Mesenteric fat pad (tissue), 1 donor: ENCODE measurements at regions not wholly inside any gene's neighbourhood (a gene's known extent, or its start where the extent isn't known, plus 50 kb on each side); places are given as distances from the start of the nearest gene placed in this dataset.
"Not testable (repeated sequence)": the region's sequence is repeated elsewhere in the genome, so short reads cannot be mapped to it uniquely, and the experiment has no call there.

Source experiments
- DNase-seq: peaks from one replicate; pipeline ENCODE4 v3.0.0-alpha.2; 2020; ENCODE audit warnings: low spot score
- donor health status: DM: yes; HTN: yes; CAD: no.

DNA sequence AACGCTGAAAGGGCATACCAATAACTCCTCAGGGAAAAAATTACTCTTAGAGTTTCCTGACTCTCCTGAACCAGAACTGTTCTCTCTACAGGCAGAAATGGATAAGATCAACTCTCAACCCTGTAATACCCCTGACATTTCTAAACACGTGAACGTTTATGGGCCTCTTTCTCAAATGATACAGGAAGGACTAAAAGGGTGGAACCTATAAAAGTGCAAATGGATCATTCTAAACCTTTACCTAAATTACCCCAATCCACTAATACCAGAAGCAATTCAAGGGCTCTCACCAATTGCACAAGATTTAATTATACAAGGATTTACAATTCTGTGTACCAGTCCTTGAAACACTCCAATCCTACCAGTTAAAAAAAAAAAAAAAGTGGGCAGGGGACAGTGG, 98.0 kb upstream of the FAM174B start:
- DNase-seq, result no peak

DNA sequence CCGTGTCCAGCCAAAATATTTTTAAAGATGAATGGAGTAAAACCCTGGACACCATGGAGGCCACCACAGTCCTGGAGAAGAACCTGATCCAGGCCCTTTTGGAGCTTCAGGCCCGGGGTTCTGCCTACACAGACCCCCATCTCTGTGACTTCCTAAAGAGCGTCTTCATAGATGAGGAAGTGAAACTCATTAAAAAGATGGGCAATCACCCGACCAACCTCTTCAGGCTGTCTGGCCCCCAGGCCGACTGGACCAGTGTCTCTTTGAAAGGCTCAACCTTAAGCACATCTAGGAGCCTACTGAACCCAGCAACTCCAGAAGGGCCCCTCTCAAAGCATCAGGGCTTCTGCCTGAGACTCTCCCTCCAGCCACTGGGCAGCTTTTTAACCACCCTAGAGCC, 107.9 kb upstream of the FAM174B start:
- no peak for DNase-seq

DNA sequence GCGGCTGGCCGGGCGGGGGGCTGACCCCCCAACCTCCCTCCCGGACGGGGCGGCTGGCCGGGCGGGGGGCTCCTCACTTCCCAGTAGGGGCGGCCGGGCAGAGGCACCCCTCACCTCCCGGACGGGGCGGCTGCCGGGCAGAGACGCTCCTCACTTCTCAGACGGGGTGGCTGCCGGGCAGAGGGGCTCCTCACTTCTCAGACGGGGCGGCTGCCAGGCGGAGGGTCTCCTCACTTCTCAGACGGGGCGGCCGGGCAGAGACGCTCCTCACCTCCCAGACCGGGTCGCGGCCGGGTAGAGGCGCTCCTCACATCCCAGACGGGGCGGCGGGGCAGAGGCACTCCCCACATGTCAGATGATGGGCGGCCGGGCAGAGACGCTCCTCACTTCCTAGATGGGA, 112.6 kb upstream of the FAM174B start:
- not testable (repeated sequence) for DNase-seq

DNA sequence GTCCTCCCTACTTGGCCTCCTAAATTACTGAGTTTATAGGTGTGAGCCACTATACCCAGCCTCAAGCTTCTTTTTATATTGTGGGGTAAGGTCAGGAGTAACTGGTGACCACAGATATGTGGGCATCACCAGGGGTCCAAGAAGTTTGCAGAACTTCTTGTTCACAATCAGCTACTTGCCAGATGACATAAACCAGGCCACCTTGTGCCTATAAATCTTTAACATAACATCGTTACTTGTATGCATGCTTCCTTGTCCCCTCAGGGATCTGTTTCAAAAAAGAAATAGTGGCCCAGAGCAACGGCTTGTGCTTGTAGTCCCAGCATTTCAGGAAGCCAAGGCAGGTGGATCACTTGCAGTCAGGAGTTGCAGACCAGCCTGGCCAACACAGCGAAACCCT, 115.1 kb upstream of the FAM174B start:
- DNase-seq, result no peak

DNA sequence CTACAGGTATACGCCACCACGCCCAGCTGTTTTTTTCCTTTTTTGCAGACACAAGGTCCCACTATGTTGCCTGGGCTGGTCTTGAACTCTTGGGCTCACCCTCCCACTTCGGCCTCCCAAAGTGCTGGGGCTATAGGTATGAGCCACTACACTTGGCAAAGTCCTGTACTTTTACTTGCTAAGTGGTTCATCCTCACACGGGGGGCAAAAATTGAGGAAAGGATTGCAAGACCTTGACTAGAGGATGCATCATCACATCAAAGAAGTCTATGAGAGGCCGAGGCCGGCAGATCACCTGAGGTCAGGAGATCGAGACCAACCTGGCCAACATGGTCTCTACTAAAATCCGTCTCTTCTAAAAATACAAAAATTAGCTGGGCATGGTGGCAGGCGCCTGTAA, 116.5 kb upstream of the FAM174B start:
- DNase-seq, result peak; percentile 62

DNA sequence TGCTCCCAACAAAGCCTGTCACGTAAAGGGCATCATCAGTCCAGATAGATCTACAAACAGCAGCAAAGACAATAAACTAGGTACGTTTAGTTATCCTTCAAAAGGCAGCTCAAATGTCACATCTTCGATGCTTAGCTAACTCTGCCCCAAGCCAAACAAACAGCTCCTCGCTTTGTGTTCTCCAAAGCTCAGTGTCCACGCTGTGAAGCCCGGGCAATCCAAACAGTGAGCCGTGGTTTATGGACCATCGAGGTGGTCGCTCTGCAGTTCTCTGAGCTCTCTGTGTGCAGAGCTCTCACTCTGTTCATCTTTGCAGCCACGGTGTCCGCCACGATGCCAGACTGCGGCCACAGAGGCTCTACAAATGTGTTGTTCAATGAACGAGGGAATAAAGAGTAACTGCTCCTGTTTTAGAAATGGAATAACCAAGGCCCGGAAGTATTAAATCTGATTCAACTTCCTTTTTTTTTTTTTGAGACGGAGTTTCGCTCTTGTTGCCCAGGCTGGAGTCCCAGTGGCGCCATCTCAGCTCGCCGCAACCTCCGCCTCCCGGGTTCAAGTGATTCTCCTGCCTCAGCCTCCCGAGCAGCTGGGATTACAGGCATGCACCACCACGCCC, 117.2 kb upstream of the FAM174B start:
- peak; percentile 60 for DNase-seq

DNA sequence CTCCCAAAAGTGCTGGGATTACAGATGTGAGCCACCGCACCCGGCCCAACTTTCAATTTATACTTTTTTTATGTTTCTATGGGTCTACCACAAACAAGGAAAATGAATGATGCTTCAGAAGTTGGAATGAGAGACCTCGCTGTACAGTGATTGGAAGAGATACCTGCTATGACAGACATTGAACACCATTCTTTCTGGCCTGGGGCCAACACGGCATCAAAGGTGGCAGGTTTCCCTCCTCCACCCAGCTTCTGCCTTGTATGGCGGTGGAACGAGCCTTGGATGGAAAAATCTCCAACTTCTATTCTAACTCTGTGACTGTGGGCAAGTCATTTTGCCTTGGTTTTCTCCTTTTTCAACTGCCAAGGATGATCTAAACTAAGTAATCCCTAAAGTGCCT, 117.8 kb upstream of the FAM174B start:
- DNase-seq, result peak; percentile 33

DNA sequence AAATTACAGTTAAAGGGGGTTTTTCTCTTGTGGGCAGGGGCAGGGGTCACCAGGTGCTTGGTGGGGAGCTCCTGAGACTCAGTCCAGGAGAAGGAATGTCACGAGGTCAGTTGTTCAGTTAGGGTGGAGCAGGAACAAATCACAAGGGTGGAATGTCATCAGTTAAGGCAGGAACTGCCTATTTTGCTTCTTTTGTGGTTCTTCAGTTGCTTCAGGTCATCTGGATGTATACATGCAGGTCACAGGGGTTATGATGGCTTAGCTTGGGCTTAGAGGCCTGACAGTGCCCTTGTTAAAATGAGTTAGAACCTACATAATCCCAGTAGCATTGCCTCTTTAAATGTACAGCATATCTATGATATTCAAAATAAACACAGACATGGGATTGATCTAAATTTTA, 120.2 kb upstream of the CHD2 start:
- DNase-seq, result no peak

DNA sequence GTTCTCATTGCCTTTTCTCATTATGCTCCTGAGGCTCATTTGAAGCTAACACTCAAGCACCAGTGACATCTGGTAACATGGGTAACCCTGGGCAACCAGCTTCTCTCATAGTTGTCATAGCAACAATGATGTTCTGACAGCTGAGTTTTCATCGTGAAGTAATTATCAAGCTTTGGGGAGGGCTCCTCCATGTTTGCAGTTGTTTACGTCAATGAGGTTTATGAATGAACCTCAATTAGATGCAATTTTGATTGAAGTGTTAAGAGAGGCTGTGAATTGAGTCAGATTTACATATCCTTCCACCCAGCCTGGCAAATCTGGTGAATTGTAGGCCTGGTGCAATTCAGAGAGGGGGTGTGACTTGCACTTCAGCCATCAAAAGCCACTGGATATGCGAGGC, 119.3 kb upstream of the CHD2 start:
- DNase-seq, result no peak

DNA sequence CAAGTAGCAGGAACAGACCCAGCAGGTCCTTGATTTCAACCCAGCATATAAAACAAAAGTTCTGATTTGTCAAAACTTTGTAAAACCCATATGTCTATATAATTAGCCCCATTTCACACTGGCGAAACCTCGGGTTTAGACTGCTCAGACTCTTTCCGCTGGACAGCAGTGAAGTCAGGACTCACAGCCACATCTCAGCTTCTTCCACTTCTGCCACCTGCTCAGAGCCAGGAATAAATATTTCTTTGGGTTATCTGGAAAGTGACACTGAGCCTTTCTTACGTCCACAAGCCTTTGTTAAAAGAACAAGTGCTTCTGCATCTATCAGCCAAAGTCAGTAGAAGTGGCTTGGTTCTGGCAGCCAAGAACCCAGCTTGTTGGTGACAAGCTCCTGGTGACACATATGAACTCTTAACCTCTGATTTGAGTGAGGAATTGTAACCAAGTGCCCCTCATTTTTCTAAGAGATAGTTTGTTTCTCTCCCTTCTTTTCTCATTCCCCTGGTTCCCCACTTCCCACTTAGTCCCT, 118.1 kb upstream of the CHD2 start:
- no peak for DNase-seq

DNA sequence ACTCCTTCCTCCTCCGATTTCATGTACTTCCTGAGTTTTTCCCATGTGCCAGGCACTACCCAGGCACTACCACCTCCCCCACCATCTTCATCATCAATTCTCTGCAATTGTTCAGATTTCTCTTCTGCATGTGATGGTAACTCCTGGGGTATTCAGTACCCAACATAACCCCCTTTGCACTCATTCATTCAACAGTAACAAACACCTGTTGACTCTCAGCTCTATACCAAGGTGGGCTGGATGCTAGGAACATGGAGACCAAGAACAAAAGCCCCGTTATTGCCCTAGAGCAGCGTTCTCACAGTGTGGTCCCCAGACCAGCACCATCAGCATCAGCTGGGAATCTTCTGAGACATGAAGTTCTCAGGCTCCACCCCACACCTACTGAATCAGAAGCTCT, 113.0 kb upstream of the CHD2 start:
- no peak for DNase-seq

DNA sequence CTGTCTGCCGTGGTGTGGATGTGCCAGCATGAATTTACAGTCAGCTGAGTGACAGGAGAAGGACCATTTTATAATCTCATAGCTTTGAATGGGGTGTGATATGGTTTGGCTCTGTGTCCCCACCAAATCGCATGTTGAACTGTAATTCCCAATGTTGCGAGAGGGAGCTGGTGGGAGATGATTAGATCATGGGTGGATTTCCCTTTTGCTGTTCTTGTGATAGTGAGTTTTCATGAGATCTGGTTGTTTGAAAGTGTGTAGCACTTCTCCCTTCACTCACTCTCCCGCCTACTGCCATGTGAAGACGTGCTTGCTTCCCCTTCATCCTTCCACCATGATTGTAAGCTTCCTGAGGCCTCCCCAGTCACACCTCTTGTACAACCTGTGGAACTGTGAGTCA, 111.9 kb upstream of the CHD2 start:
- DNase-seq, result no peak

DNA sequence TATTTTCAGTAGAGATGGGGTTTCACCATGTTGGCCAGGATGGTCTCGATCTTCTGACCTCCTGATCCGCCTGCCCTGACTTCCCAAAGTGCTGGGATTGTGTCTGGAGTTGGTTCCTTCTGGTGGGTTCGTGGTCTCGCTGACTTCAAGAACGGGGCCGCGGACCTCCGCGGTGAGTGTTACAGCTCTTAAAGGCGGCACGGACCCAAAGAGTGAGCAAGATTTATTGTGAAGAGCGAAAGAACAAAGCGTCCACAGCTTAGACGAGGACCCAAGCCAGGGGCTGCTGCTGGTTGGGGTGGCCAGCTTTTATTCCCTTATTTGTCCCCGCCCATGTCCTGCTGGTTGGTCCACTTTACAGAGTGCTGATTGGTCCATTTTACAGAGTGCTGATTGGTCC, 111.3 kb upstream of the CHD2 start:
- peak; percentile 49 for DNase-seq

DNA sequence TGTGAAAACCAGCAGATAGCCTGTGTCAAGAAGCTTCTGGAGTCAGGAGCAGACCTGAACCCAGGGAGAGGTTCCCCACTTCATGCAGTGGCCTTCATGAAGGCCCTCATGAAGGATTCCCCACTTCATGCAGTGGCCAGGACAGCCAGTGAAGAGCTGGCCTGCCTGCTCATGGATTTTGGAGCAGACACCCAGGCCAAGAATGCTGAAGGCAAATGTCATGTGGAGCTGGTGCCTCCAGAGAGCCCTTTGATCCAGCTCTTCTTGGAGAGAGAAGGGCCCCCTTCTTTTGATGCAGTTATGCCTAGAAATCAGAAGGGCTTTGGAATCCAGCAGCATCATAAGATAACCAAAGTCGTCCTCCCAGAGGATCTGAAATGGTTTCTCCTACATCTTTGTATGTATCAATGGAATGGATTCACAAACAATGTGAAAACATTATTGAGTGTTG, 103.9 kb upstream of the CHD2 start:
- DNase-seq, result peak; percentile 74

DNA sequence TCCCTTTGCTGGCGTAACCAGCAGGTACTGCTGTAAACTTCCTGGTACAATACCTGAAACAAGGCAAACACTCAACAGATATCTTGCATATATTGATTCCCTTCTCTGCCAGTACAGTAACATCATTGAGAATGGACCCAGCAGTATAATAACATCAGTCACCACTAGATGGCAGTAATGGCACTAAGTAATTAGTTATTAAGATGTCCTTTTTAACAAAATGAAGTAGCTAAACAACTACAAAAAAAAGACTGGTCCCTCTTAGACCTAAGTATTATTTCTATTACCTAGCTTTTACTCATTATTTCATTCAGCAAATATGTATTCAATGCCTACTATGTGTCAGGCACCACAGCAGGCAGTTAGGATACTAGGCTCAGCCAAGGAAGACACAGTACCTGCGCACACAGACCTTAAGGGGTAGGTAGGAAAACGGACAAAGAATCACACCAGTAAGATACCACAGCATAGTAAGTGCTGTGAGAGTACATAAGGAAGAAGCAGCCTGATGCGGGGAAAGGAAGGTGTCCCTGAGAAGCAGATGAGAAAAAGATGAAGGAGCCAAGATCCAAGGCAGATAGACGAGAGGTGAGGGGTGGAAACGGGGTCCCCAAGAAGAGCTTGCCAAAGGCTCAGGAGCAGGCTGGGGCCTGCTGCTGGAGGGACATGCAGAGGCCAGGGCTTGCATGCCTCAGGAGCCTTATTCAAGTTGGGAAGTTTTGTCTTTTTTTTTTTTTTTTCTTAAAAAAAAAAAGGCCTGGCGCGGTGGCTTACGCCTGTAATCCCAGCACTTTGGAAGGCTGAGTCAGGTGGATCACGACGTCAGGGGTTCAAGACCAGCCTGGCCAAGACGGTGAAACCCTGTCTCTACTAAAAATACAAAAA, 102.7 kb upstream of the CHD2 start:
- DNase-seq, result no peak

DNA sequence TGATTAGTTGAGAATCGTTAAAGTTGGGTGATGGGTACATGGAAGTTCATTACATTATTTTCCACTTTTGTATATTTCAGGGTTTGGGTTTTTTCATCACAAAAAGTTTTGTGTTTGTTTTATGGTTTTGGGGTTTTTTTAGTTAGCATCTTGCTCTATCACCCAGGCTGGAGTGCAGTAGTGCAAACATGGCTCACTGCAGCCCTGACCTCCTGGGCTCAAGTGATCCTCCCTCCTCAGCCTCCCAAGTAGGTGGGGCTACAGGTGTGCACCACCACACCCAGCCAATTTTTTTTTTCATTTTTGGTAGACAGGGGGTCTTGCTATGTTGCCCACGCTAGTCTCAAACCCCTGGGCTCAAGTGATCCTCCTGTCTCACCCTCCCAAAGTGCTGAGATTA, 100.1 kb upstream of the CHD2 start:
- no peak for DNase-seq

DNA sequence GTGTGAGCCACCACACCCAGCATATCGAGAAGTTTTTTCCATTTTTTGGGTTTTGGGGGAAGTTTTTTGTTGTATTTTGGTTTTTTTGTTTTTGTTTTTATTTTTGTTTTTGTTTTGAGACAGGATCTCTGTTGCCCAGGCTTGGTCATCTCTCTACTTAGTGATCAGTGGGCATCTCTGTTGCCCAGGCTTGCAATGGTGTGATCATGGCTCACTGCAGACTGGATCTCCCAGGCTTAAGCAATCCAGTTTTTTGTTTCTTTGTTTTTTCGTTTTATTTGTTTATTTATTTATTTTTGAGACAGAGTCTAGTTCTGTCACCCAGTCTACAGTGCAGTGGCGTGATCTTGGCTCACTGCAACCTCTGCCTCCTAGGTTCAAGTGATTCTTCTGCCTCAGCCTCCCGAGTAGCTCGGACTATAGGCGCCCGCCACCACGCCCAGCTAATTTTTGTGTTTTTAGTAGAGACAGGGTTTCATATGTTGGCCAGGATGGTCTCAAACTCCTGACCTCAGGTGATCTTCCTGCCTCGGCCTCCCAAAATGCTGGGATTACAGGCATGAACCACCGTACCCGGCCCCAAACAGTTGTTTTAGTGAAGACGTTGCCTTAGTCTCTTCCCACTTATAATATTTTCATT, 99.6 kb upstream of the CHD2 start:
- DNase-seq, result not testable (repeated sequence)

DNA sequence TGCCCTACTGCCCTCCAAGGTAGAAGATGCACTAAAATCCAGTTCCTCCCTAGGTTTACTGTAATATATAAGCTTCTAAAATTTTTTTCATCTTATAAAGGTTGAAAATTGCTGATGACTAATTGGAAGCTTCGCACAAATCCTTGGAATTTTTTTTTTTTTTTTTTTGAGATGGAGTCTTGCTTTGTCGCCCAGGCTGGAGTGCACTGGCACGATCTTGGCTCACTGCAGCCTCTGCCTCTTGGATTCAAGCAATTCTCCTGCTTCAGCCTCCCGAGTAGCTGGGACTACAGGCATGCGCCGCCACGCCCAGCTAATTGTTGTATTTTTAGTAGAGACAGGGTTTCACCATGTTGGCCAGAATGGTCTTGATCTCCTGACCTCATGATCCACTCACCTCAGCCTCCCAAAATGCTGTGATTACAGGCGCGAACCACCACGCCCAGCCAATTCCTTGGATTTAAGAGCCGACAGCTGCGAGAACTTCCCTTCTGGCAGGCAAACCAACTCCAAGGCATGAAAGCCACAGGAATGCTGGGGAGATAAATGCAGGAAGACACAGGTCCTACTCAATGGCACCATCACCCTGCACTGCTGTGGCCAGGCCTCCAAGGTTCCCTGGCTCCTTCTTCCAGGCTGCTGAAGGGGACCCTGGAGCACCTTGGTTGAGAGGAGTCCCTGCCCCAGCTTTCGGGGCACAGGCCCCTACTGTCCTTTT, 98.9 kb upstream of the CHD2 start:
- not testable (repeated sequence) for DNase-seq

DNA sequence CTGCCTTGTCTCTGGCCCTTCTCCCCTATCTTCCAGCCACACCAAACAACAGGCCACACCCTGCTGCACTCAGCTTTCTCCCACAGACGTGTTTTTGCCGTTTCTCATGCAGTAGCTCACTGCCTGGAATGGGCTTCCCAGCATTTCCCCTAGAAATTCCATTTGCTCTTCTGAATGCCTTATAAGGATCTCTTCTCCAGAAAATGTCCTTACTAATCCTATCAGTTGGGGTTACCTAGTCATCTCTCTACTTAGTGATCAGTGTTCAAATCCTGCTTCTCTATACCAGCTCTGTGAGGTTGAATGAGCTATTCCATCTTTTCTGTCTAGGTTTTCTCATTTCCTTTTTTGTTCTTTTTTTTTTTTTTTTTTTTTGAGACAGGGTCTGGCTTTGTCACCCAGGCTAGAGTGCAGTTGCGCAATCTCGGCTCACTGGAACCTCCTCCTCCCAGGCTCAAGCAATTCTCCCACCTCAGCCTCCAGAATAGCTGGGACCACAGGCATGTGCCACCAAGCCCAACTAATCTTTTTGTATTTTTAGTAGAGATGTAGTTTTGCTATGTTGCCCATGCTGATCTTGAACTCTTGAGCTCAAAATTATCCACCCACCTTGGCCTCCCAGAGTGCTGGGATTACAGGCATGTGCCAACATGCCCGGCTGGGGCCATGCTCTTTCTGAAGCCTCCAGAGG, 98.2 kb upstream of the CHD2 start:
- no peak for DNase-seq

DNA sequence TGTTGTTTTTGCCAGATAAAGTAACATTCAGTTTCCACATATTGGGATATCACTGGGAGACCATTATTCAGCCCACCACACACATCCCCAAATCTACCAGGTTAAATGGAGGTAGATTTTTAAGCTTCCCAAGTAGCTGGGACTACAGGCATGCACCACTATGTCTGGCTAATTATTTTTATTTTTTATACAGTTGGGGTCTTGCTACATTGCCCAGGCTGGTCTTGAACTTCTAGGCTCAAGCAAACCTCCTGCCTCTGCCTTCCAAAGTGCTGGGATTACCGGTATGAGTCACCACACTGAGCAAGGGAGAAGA, 96.6 kb upstream of the CHD2 start:
- DNase-seq, result no peak
